Left lobe of liver (tissue), 2 donors: ENCODE measurements at regions not wholly inside any gene's neighbourhood (a gene's known extent, or its start where the extent isn't known, plus 50 kb on each side); places are given as distances from the start of the nearest gene placed in this dataset.

Experiments
- ATAC-seq: fragments of 200-7000 bp; cut with Tn5 transposase; one replicate; pipeline ENCODE4 v1.9.1; 2020; ENCODE audit warnings: mild to moderate bottlenecking, moderate library complexity
- DNase-seq: peaks from one replicate; pipeline ENCODE4 v3.0.0-alpha.2; 2020; ENCODE audit warnings: low spot score
- donor health status: DM: no; HTN: no; CAD: no; lungs with moderate emphysema.
- donor health status: DM: no; HTN: yes; CAD: no.

GRCh38 chr1:79695138-79695537, 688.6 kb upstream of the ADGRL4 start:
- ATAC-seq = no peak
- no peak for DNase-seq

GRCh38 chr1:79694241-79694640, 687.7 kb upstream of the ADGRL4 start:
- DNase-seq (no peak), ATAC-seq (no peak)

- no peak for ATAC-seq
- DNase-seq = no peak
Observed at GRCh38 chr1:79693441-79694114, 687.0 kb upstream of the ADGRL4 start.

GRCh38 chr1:79692519-79692918, 686.0 kb upstream of the ADGRL4 start:
- DNase-seq (no peak), ATAC-seq (no peak)

GRCh38 chr1:79688932-79689331, 682.4 kb upstream of the ADGRL4 start:
- ATAC-seq (no peak), DNase-seq (no peak)

- no peak for ATAC-seq
- no peak for DNase-seq
Observed at GRCh38 chr1:79683420-79683819, 676.9 kb upstream of the ADGRL4 start.

- ATAC-seq (no peak), DNase-seq (no peak)
Observed at GRCh38 chr1:79682478-79682877, 675.9 kb upstream of the ADGRL4 start.

GRCh38 chr1:79681382-79681781, 674.9 kb upstream of the ADGRL4 start:
- DNase-seq (no peak), ATAC-seq (peak; percentile 44)

GRCh38 chr1:79679916-79680315, 673.4 kb upstream of the ADGRL4 start:
- DNase-seq (no peak), ATAC-seq (no peak)

GRCh38 chr1:79667848-79668696, 661.5 kb upstream of the ADGRL4 start:
- DNase-seq (no peak), ATAC-seq (no peak)

GRCh38 chr1:79667166-79667565, 660.6 kb upstream of the ADGRL4 start:
- no peak for DNase-seq
- no peak for ATAC-seq

GRCh38 chr1:79663916-79664315, 657.4 kb upstream of the ADGRL4 start:
- DNase-seq (no peak), ATAC-seq (no peak)

- no peak for ATAC-seq
- no peak for DNase-seq
Observed at GRCh38 chr1:79662596-79662995, 656.1 kb upstream of the ADGRL4 start.

GRCh38 chr1:79660129-79660528, 653.6 kb upstream of the ADGRL4 start:
- ATAC-seq = no peak
- no peak for DNase-seq

GRCh38 chr1:79657951-79658658, 651.6 kb upstream of the ADGRL4 start:
- DNase-seq (no peak), ATAC-seq (peak; percentile 97)

- ATAC-seq (peak; percentile 57), DNase-seq (no peak)
Observed at GRCh38 chr1:79655876-79656275, 649.3 kb upstream of the ADGRL4 start.

- ATAC-seq = no peak
- no peak for DNase-seq
Observed at GRCh38 chr1:79652426-79652825, 645.9 kb upstream of the ADGRL4 start.

GRCh38 chr1:79648126-79648525, 641.6 kb upstream of the ADGRL4 start:
- no peak for ATAC-seq
- no peak for DNase-seq

GRCh38 chr1:79646880-79647279, 640.4 kb upstream of the ADGRL4 start:
- ATAC-seq (no peak), DNase-seq (no peak)

GRCh38 chr1:79638382-79638781, 631.9 kb upstream of the ADGRL4 start:
- DNase-seq = no peak
- ATAC-seq = no peak

GRCh38 chr1:79633456-79633855, 626.9 kb upstream of the ADGRL4 start:
- DNase-seq (no peak), ATAC-seq (no peak)

GRCh38 chr1:79629414-79629813, 622.9 kb upstream of the ADGRL4 start:
- no peak for DNase-seq
- no peak for ATAC-seq
